WERI-Rb-1 (cell line): ENCODE measurements at regions not wholly inside any gene's neighbourhood (a gene's known extent, or its start where the extent isn't known, plus 50 kb on each side); places are given as distances from the start of the nearest gene placed in this dataset.

Experiments
- DNase-seq: peaks from one replicate; pipeline ENCODE4 v3.0.0-alpha.2; 2020
- H3K27ac ChIP-seq: fragments of 250-450 bp; sonication (Bioruptor Pico); 2 replicates; pipeline ENCODE4 v1.5.1; 2020; ENCODE audit warnings: mild to moderate bottlenecking, moderate library complexity
- H3K27me3 ChIP-seq: fragments of 250-450 bp; sonication (Bioruptor Pico); 2 replicates; pipeline ENCODE4 v1.5.1; 2021; ENCODE audit warnings: mild to moderate bottlenecking, low read depth, moderate library complexity; ENCODE audit not compliant: insufficient read depth, severe bottlenecking
- H3K36me3 ChIP-seq: fragments of 250-450 bp; sonication (Bioruptor Pico); 2 replicates; pipeline ENCODE4 v1.5.1; 2020; ENCODE audit warnings: mild to moderate bottlenecking, moderate library complexity
- H3K4me3 ChIP-seq: 2 replicates; pipeline ENCODE4 v1.5.1; 2011; ENCODE audit warnings: low read depth, mild to moderate bottlenecking, control low read depth, low read length
- H3K9me3 ChIP-seq: fragments of 250-450 bp; sonication (Bioruptor Pico); 2 replicates; pipeline ENCODE4 v1.5.1; 2021; ENCODE audit warnings: mild to moderate bottlenecking, moderate library complexity; ENCODE audit not compliant: severe bottlenecking
- CTCF ChIP-seq: IDR thresholded peaks from 2 replicates; pipeline ENCODE4 v1.5.1; 2011; ENCODE audit warnings: low read depth, mild to moderate bottlenecking, control low read depth, inconsistent platforms, low read length

GRCh38 chr10:52551046-52551445, 221.5 kb downstream of the MBL2 start:
- no peak for DNase-seq
- no peaks in the 10 kb centered on the region for H3K9me3 ChIP-seq
- no peaks in the 10 kb centered on the region for H3K36me3 ChIP-seq
- TF ChIP-seq CTCF: no peak
- H3K27me3 ChIP-seq: no peaks in the 10 kb centered on the region
- H3K27ac ChIP-seq: no peak overlapping the region
- no peak overlapping the region for H3K4me3 ChIP-seq

GRCh38 chr10:52558090-52558489, 214.5 kb downstream of the MBL2 start:
- H3K9me3 ChIP-seq: no peaks in the 10 kb centered on the region
- no peak for TF ChIP-seq CTCF
- DNase-seq: no peak

GRCh38 chr10:52561322-52561721, 211.3 kb downstream of the MBL2 start:
- H3K36me3 ChIP-seq: no peaks in the 10 kb centered on the region
- H3K4me3 ChIP-seq: no peak overlapping the region
- no peak overlapping the region for H3K27ac ChIP-seq
- no peak for TF ChIP-seq CTCF
- no peaks in the 10 kb centered on the region for H3K9me3 ChIP-seq
- no peaks in the 10 kb centered on the region for H3K27me3 ChIP-seq
- no peak for DNase-seq

More at GRCh38 chr10:52558090-52558489, 214.5 kb downstream of the MBL2 start:
- Histone ChIP-seq H3K4me3 (no peak overlapping the region), H3K27ac (no peak overlapping the region), H3K36me3 (no peaks in the 10 kb centered on the region), H3K27me3 (no peaks in the 10 kb centered on the region)

- Histone ChIP-seq H3K9me3 (no peaks in the 10 kb centered on the region), H3K27ac (no peak overlapping the region), H3K4me3 (no peak overlapping the region), H3K36me3 (no peaks in the 10 kb centered on the region), H3K27me3 (peaks cover 1% of the 10 kb centered on the region)
- no peak for DNase-seq
- no peak for TF ChIP-seq CTCF
These were observed 209.2 kb downstream of the MBL2 start for GRCh38 chr10:52563360-52563759.

GRCh38 chr10:52566471-52567246, 205.9 kb downstream of the MBL2 start:
- H3K27ac ChIP-seq: no peak overlapping the region
- no peaks in the 10 kb centered on the region for H3K36me3 ChIP-seq
- no peak for DNase-seq
- no peak overlapping the region for H3K4me3 ChIP-seq
- no peaks in the 10 kb centered on the region for H3K9me3 ChIP-seq
- H3K27me3 ChIP-seq: peaks cover 5% of the 10 kb centered on the region
- TF ChIP-seq CTCF: no peak

- H3K36me3 ChIP-seq: no peaks in the 10 kb centered on the region
- peaks cover 5% of the 10 kb centered on the region for H3K27me3 ChIP-seq
- H3K9me3 ChIP-seq: no peaks in the 10 kb centered on the region
- no peak for TF ChIP-seq CTCF
- H3K27ac ChIP-seq: no peak overlapping the region
- H3K4me3 ChIP-seq: no peak overlapping the region
- no peak for DNase-seq
These were observed 205.4 kb downstream of the MBL2 start for GRCh38 chr10:52567247-52567580.
